ENCODE measurements at regions not wholly inside any gene's neighbourhood (a gene's known extent, or its start where the extent isn't known, plus 50 kb on each side); places are given as distances from the start of the nearest gene placed in this dataset.

DNA sequence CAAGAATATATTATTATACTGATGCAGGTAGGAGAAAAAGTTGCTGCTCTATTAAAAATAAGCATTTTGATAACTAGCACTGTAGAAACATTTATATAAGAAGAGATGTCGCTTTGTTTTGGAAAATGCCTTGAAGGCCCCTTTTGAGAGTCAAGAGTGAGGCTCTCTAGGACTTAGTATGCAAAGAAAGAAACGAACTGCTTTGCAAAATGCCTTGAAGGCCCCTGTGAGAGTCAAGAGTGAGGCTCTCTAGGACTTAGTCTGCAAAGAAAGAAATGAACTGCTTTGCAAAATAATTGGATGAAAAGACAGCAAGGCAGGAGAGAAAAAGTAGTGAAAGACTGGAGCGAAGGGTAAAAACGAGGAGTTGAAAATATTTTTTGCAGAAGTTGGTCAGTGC, 65.9 kb downstream of the AVPR1A start:
- TF ChIP-seq POLR2AphosphoS5 (IDR thresholded peaks at IDR 0.05; ENCODE audit: control insufficient read depth, insufficient read depth, low read depth, low read length) (no peak), NFIC (IDR thresholded peaks at IDR 0.05) (no peak), POLR2A (conservative IDR thresholded peaks at IDR 0.05) (no peak)

Data from K562 (cell line).